NB4 (cell line): ENCODE measurements at regions not wholly inside any gene's neighbourhood (a gene's known extent, or its start where the extent isn't known, plus 50 kb on each side); places are given as distances from the start of the nearest gene placed in this dataset.

Experiments used
- MYC ChIP-seq: IDR thresholded peaks from 2 replicates; pipeline ENCODE4 v1.6.1; 2011; ENCODE audit warnings: low read depth, low read length
- POLR2A ChIP-seq: IDR thresholded peaks from 2 replicates; pipeline ENCODE4 v1.6.1; 2011; ENCODE audit warnings: mild to moderate bottlenecking; ENCODE audit not compliant: insufficient read length; ENCODE audit errors: extremely low read depth
- TF ChIP-seq, protein P1 (sequence below): IDR thresholded peaks from one replicate; pipeline ENCODE4 v1.5.1; 2012; ENCODE audit warnings: low read depth, low read length
- TF ChIP-seq, protein P2 (sequence below): IDR thresholded peaks from 2 replicates; pipeline ENCODE4 v1.6.1; 2011; ENCODE audit warnings: low read depth, low read length

DNA sequence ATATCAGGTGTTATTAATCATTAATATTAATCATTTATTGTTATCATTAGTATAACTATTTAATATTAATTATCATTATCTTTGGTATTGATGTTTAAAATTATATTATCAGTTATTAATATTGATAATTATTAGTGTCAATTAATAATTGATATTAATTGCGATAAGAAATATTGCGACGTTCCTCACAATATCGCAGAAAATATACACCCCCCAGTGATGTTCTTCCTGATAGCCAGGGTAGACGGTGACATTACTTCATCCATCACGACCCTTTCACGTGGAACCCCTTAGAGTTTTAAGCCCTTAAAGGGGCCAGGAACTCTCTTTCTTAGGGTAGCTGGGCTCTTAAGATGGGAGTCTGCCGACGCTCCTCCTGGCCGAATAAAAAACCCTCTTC lies 98.6 kb upstream of the OSBPL11 start:
- TF ChIP-seq, protein P1, sequence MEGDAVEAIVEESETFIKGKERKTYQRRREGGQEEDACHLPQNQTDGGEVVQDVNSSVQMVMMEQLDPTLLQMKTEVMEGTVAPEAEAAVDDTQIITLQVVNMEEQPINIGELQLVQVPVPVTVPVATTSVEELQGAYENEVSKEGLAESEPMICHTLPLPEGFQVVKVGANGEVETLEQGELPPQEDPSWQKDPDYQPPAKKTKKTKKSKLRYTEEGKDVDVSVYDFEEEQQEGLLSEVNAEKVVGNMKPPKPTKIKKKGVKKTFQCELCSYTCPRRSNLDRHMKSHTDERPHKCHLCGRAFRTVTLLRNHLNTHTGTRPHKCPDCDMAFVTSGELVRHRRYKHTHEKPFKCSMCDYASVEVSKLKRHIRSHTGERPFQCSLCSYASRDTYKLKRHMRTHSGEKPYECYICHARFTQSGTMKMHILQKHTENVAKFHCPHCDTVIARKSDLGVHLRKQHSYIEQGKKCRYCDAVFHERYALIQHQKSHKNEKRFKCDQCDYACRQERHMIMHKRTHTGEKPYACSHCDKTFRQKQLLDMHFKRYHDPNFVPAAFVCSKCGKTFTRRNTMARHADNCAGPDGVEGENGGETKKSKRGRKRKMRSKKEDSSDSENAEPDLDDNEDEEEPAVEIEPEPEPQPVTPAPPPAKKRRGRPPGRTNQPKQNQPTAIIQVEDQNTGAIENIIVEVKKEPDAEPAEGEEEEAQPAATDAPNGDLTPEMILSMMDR: no peak
- TF ChIP-seq POLR2A (no peak), MYC (no peak)
- TF ChIP-seq, protein P2, sequence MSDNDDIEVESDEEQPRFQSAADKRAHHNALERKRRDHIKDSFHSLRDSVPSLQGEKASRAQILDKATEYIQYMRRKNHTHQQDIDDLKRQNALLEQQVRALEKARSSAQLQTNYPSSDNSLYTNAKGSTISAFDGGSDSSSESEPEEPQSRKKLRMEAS: no peak
